ENCODE measurements at regions not wholly inside any gene's neighbourhood (a gene's known extent, or its start where the extent isn't known, plus 50 kb on each side); places are given as distances from the start of the nearest gene placed in this dataset.
"Not testable (repeated sequence)": the region's sequence is repeated elsewhere in the genome, so short reads cannot be mapped to it uniquely, and the experiment has no call there.

GRCh38 chr3:20488151-20488550, 302.1 kb upstream of the SGO1 start:
- in situ Hi-C loops (cut with MboI; ENCODE audit: low sequenced_read_pairs, unreplicated experiment): no loop called here
- no peak for DNase-seq (ENCODE audit: low spot score)
- no peak for TF ChIP-seq CTCF (IDR thresholded peaks at IDR 0.05; ENCODE audit: borderline replicate concordance, control extremely low read depth, extremely low read depth, insufficient read depth, missing control alignments)

- in situ Hi-C loops (cut with MboI; ENCODE audit: low sequenced_read_pairs, unreplicated experiment): no loop called here
- DNase-seq (ENCODE audit: low spot score): no peak
- no peak for TF ChIP-seq CTCF (IDR thresholded peaks at IDR 0.05; ENCODE audit: borderline replicate concordance, control extremely low read depth, extremely low read depth, insufficient read depth, missing control alignments)
Observed at GRCh38 chr3:20484126-20484525, 298.1 kb upstream of the SGO1 start.

- in situ Hi-C loops (cut with MboI; ENCODE audit: low sequenced_read_pairs, unreplicated experiment): no loop called here
- TF ChIP-seq CTCF (IDR thresholded peaks at IDR 0.05; ENCODE audit: borderline replicate concordance, control extremely low read depth, extremely low read depth, insufficient read depth, missing control alignments): no peak
- DNase-seq (ENCODE audit: low spot score): no peak
Observed at GRCh38 chr3:20482350-20482749, 296.3 kb upstream of the SGO1 start.

- in situ Hi-C loops (cut with MboI; ENCODE audit: low sequenced_read_pairs, unreplicated experiment): no loop called here
- no peak for DNase-seq (ENCODE audit: low spot score)
- no peak for TF ChIP-seq CTCF (IDR thresholded peaks at IDR 0.05; ENCODE audit: borderline replicate concordance, control extremely low read depth, extremely low read depth, insufficient read depth, missing control alignments)
Observed at GRCh38 chr3:20480786-20481365, 294.9 kb upstream of the SGO1 start.

- DNase-seq (ENCODE audit: low spot score): no peak
- no peak for TF ChIP-seq CTCF (IDR thresholded peaks at IDR 0.05; ENCODE audit: borderline replicate concordance, control extremely low read depth, extremely low read depth, insufficient read depth, missing control alignments)
- in situ Hi-C loops (cut with MboI; ENCODE audit: low sequenced_read_pairs, unreplicated experiment): no loop called here
Observed at GRCh38 chr3:20478436-20478835, 292.4 kb upstream of the SGO1 start.

GRCh38 chr3:20464237-20464636, 278.2 kb upstream of the SGO1 start:
- DNase-seq (ENCODE audit: low spot score); in situ Hi-C loops (cut with MboI; ENCODE audit: low sequenced_read_pairs, unreplicated experiment): not testable (repeated sequence)

GRCh38 chr3:20462723-20463122, 276.7 kb upstream of the SGO1 start:
- in situ Hi-C loops (cut with MboI; ENCODE audit: low sequenced_read_pairs, unreplicated experiment): no loop called here
- TF ChIP-seq CTCF (IDR thresholded peaks at IDR 0.05; ENCODE audit: borderline replicate concordance, control extremely low read depth, extremely low read depth, insufficient read depth, missing control alignments): no peak
- no peak for DNase-seq (ENCODE audit: low spot score)

Data from GM13976 (cell line).